HG02885 (cell line): ENCODE measurements at regions not wholly inside any gene's neighbourhood (a gene's known extent, or its start where the extent isn't known, plus 50 kb on each side); places are given as distances from the start of the nearest gene placed in this dataset.

Experiments
- ATAC-seq: cut with Tn5 transposase; IDR thresholded peaks from one replicate; pipeline ENCODE4 v1.9.1; 2021; ENCODE audit warnings: mild to moderate bottlenecking; ENCODE audit not compliant: unreplicated experiment, poor library complexity

GRCh38 chr3:194277104-194277785 lies 73.9 kb downstream of the CPN2 start:
- no peak for ATAC-seq

- ATAC-seq: no peak
Observed at GRCh38 chr3:194277786-194278130, 73.4 kb downstream of the CPN2 start.

DNA sequence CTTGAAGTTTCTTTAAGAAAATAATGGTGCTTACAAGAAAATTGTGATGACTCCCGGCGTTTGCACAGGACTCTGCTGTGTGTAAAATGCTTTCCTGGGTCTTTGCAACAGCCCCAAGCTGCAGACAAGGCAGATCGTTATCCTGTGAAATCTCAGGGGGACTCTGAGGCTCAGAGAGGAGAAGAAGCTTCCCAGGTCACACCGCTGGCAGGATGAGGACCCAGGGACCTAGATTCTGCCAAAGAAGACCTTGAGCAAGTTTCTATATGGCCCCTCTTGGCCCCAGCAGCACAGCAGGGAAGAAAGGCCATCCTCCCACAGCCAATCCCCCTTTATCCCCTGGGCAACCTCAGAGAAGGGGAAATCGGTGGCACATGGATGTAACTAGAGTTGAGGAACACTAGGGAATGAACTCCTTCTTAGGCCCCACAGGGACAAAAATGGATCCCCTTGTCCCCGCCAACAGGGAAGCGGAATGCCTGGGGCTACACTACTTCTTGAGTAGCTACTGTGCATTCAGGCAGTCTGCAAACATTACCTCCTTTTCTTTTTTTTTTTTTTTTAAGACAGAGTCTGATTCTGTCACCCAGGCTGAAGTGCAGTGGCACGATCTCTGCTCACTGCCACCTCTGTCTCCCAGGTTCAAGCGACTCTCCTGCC lies 72.8 kb downstream of the CPN2 start:
- no peak for ATAC-seq

DNA sequence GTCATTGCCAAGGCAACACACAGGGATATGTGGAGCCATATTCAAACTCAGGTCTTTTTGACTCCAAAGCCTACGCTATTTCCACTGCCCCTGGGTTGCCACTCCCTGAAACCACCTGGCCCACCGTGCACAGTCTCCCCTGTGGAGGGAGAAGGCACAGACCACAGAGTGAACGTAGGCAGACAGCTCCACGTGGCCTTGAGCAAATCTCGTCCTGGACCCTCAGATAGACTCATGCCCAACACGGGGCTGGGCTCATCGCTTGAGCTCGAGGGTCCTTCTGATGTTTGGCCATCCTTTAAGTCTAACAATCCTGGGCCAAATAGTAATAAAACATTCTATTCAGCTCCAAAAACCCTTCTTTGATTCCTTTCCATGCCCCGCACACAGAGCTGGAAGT lies 72.0 kb downstream of the CPN2 start:
- ATAC-seq: no peak

- ATAC-seq: no peak
Observed at GRCh38 chr3:194279701-194280360, 71.3 kb downstream of the CPN2 start.

DNA sequence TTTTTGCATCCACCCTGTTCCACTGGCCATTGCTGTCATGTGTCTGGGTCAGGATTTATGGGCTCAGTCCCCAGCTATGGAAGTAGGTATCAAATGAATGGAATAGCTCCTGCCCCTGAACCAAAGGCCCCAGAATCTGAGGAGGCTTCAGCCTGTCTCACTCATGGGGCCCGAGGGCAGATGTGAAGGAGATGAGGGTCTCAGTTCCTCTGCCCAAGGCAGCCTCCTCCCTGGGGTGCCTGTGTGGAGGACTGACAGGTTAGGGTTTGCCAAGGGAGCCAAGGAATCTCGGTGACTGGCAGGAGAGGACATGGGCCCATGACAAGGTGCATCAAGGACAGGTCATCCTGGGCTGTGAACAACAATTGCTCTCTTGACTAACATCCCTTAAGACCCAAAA lies 70.4 kb downstream of the CPN2 start:
- ATAC-seq: no peak

GRCh38 chr3:194281306-194281705 lies 69.8 kb downstream of the CPN2 start:
- ATAC-seq: no peak

DNA sequence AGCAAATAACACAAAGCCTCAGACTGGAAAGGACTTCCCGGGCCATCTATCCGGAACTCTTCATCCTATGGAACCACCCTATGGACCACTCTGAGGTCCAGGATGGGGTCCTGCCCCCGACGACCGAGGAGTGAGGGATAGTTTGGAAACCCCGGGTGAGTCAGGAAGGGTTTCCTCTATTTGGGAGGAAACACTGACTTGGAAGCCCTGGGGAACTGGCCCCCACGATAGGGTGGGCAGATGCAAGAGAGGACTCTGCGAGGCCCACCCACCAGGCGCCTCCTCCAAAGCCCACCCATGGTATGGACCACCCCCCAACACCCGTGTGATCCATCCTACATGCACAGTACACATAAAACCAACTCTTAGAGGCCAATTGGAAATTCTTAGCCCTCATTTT lies 69.4 kb downstream of the CPN2 start:
- ATAC-seq: no peak

GRCh38 chr3:194282436-194283122 lies 68.5 kb downstream of the CPN2 start:
- ATAC-seq: no peak

DNA sequence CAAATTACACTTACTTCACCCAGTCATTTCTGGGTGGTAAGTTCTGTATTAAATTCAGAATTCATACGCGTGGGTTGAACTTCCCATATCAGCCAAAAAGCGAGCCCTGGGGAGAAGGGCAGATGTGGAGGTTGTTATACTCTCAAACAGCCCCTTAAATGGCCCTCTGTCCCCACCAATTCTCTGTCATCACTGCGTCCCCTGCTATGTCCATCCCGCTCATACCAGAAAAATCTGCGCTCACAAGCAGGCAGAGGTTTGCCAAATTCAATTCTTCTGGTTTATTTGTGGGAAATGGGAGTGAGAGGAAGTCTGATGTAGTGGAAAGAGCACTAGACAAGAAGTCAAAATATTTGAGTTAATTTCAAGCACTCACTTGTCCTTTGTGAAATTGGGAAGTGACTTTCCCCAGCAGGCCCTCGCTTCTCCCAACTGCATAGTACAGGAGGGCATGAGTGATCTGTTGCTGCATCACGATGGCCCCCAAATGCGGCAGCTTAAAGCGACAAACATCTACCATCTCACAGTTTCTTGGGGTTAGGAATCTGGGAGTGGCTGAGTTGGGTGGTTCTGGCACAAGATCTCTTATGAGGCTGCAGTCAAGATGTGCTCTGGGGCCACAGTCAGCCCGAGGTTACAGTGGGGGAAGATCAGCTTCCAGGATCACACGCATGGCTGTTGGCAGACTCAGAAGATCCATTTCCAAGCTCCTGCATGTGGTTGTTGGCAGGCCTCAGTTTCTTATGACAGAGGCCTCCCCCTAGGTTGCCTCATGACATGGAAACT lies 67.7 kb downstream of the CPN2 start:
- ATAC-seq: no peak

DNA sequence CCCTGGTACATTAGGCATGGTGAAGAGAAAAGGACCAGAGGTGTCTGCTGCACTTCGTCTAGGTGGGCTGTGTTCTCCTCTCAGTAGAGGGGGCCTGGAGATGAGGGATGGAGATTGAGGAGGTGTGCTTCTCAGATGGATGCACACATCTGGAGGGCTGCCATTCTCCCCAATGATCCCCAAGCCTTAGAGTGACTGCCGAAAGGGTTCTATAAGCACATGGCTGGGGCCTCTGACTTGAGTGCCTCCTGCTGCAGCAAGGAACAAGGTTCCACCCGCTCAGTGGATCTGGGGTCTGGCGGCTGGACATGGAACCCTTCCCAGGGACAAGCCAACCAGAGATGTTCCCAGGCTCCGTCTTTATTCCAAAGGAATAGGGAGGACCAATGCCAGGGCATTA lies 66.8 kb downstream of the CPN2 start:
- ATAC-seq: no peak

- ATAC-seq: no peak
Observed at GRCh38 chr3:194285024-194285849, 65.9 kb downstream of the CPN2 start.

GRCh38 chr3:194285850-194286197 lies 65.3 kb downstream of the CPN2 start:
- ATAC-seq: no peak

- no peak for ATAC-seq
Observed at GRCh38 chr3:194286375-194287146, 64.6 kb downstream of the CPN2 start.

- no peak for ATAC-seq
Observed at GRCh38 chr3:194287374-194287773, 63.8 kb downstream of the CPN2 start.

- no peak for ATAC-seq
Observed at GRCh38 chr3:194287977-194288706, 63.0 kb downstream of the CPN2 start.
